Duodenal mucosa (tissue), 2 donors: ENCODE measurements at regions not wholly inside any gene's neighbourhood (a gene's known extent, or its start where the extent isn't known, plus 50 kb on each side); places are given as distances from the start of the nearest gene placed in this dataset.

Experiments
- H3K27ac ChIP-seq: one replicate; pipeline ENCODE4 v1.7.0; 2013; ENCODE audit warnings: low read depth, low read length
- H3K27me3 ChIP-seq, 2 donors: one replicate each; pipeline ENCODE4 v1.7.0; 2013; ENCODE audit warnings: low read length in 2 of 2, control low read depth in 1 of 2; ENCODE audit not compliant: insufficient read depth in 2 of 2, control insufficient read depth in 1 of 2
- H3K36me3 ChIP-seq, 2 donors: one replicate each; pipeline ENCODE4 v1.7.0; 2013; ENCODE audit warnings: low read length in 2 of 2, control low read depth in 1 of 2; ENCODE audit not compliant: insufficient read depth in 2 of 2, control insufficient read depth in 1 of 2
- H3K4me1 ChIP-seq, 2 donors: one replicate each; pipeline ENCODE4 v1.7.0; 2013; ENCODE audit warnings: low read length in 2 of 2, control low read depth in 1 of 2; ENCODE audit not compliant: insufficient read depth in 2 of 2, control insufficient read depth in 1 of 2
- H3K4me3 ChIP-seq, 2 donors: one replicate each; pipeline ENCODE4 v1.7.0; 2013; ENCODE audit warnings: low read length in 2 of 2, low read depth in 1 of 2
- H3K9ac ChIP-seq, 2 donors: one replicate each; pipeline ENCODE4 v1.7.0; 2013; ENCODE audit warnings: low read length in 2 of 2, low read depth in 1 of 2
- H3K9me3 ChIP-seq, 2 donors: one replicate each; pipeline ENCODE4 v1.7.0; 2013; ENCODE audit warnings: low read length in 2 of 2, control low read depth in 1 of 2; ENCODE audit not compliant: control insufficient read depth in 1 of 2

GRCh38 chr2:204292439-204292838 is 252.8 kb upstream of the PARD3B start:
- Histone ChIP-seq H3K27me3 (peaks cover 0 to 2% of the 10 kb centered on the region in 2 donors), H3K9ac (no peak overlapping the region)

DNA sequence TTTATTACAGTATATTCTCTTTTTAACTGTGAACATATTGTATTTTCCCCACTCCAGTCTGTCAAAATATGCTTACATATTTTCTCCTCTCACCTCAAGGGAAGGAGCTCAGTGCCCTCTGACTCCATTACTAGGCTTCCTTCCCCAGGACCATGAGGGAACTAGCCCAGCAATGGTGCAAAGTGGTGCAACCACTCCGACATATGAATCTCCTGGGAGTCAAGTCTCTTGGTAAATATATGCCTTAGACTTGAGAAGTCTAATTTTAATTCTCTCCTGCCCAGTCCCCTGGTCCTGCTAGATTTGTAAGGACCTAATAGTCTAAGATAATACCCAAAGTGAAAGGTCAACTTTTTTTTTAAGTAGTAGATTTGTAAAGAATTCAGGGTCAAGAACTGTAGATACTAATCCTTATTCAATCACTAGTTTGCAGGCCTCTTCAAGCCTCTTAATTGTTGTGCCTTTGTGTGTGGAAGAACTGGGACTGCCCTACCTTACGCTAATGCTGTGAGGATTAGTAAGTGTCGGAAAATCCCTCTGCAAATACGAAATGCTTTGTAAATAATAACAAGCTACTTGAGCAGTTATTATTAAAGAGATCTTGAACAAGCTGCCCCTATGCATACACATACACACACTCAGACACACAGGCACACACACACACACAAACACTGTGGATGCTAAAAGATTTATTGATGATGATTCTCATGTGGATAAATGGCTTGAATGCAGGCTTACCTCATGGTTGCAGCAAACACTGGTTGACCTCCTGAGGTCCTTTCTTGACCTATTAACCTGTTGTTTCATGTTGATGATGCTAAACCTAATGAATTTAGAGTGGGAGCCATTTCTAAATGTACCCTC is 251.2 kb upstream of the PARD3B start:
- Histone ChIP-seq H3K27me3 (peaks cover 0 to 2% of the 10 kb centered on the region in 2 donors), H3K4me3 (no peak overlapping the region), H3K9ac (no peak overlapping the region), H3K4me1 (no peaks in the 10 kb centered on the region), H3K27ac (no peak overlapping the region), H3K9me3 (no peaks in the 10 kb centered on the region), H3K36me3 (no peaks in the 10 kb centered on the region)

More at GRCh38 chr2:204292439-204292838, 252.8 kb upstream of the PARD3B start:
- no peak overlapping the region for H3K27ac ChIP-seq
- no peak overlapping the region for H3K4me3 ChIP-seq
- no peaks in the 10 kb centered on the region for H3K36me3 ChIP-seq
- H3K9me3 ChIP-seq = no peaks in the 10 kb centered on the region
- H3K4me1 ChIP-seq = no peaks in the 10 kb centered on the region

DNA sequence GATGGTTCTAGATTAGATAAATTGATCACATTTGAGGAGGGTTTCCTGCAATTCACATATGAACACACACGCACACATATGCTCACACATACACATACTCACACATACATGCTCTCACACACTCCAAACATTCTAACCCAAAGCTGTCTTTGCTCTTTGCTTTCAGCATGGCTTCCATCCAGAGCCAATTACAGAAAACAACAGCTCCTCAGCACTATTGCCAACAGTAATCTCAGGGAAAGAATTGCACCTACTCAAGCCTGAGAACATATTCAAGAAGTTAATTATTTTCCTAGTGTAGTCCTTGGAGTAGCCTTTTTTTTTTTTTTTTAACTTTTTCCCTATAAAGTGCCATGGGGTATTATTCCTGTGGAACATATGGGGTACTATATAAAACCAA is 246.9 kb upstream of the PARD3B start:
- H3K4me1 ChIP-seq = no peaks in the 10 kb centered on the region
- no peak overlapping the region for H3K9ac ChIP-seq
- no peak overlapping the region for H3K27ac ChIP-seq
- peaks cover 0 to 2% of the 10 kb centered on the region in 2 donors for H3K27me3 ChIP-seq
- H3K9me3 ChIP-seq = no peaks in the 10 kb centered on the region
- H3K36me3 ChIP-seq = no peaks in the 10 kb centered on the region
- no peak overlapping the region for H3K4me3 ChIP-seq

DNA sequence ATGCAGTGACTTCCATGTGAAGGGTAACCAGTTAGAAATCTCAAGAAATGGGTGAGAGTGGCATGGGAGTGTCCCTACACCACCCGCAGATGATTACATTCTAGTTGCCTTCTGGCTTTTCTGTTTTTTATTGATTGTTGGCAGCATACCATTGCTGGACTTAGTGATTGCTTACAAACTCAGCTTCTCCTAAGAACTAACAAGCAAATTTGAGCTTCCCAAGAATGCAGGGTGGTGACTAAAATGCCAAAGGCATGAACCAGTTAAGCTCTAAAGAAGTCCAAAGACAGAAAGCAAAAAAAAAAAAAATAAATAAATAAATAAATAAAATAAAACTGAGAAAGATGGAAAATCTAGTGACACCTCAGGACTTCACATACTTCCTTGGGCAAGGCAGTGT is 245.5 kb upstream of the PARD3B start:
- no peak overlapping the region for H3K9ac ChIP-seq
- no peaks in the 10 kb centered on the region for H3K36me3 ChIP-seq
- H3K4me1 ChIP-seq = no peaks in the 10 kb centered on the region
- no peak overlapping the region for H3K27ac ChIP-seq
- no peaks in the 10 kb centered on the region for H3K9me3 ChIP-seq
- H3K4me3 ChIP-seq = no peak overlapping the region
- no peaks in the 10 kb centered on the region for H3K27me3 ChIP-seq

DNA sequence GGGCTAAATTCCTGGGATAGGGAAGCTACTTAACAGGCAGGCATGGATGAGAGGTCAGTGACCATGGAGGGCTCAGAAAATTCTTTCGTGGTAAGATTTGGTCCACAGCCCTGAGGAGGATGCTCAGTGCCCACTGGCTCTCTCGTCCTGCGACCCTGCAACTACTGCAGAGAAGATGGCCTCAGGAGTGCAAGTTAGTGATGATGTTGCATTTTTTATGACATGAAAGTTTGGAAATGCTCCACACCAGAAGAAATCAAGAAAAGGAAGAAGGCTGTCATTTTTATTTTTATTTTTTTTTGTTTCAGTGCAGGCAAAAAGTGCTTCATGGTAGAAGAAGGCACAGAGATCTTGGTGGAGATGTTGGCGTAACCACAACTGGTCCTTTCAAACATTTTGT is 238.6 kb upstream of the PARD3B start:
- no peak overlapping the region for H3K27ac ChIP-seq
- H3K27me3 ChIP-seq = no peaks in the 10 kb centered on the region
- H3K4me1 ChIP-seq = no peaks in the 10 kb centered on the region
- no peaks in the 10 kb centered on the region for H3K9me3 ChIP-seq
- no peak overlapping the region for H3K9ac ChIP-seq
- no peaks in the 10 kb centered on the region for H3K36me3 ChIP-seq
- no peak overlapping the region for H3K4me3 ChIP-seq

DNA sequence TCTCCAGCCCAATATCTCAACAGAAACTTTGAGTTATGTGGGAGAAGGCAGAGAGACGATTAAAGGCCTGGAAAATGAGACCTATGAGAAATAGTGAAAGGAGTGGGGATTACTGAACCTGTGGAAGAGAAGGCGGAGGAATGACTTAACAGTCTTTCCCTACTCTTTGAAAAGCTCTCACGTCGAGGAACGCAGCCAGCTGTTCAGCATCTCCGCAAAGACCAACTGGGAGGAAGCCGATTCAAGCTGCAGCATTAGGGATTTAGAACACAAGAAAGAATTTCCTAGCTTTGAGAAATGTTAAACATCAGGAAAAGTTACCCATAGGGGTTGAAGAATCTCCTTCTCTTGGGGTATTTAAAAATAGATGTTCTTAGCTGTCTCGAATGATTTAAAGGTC is 233.2 kb upstream of the PARD3B start:
- peaks cover 7 to 10% of the 10 kb centered on the region in 2 donors for H3K4me1 ChIP-seq
- H3K27ac ChIP-seq = no peak overlapping the region
- no peaks in the 10 kb centered on the region for H3K9me3 ChIP-seq
- no peaks in the 10 kb centered on the region for H3K36me3 ChIP-seq
- H3K4me3 ChIP-seq = no peak overlapping the region
- no peaks in the 10 kb centered on the region for H3K27me3 ChIP-seq
- no peak overlapping the region for H3K9ac ChIP-seq

- H3K4me1 ChIP-seq = peaks cover 7 to 10% of the 10 kb centered on the region in 2 donors
- no peak overlapping the region for H3K4me3 ChIP-seq
- no peaks in the 10 kb centered on the region for H3K9me3 ChIP-seq
- H3K27ac ChIP-seq = no peak overlapping the region
- H3K36me3 ChIP-seq = no peaks in the 10 kb centered on the region
- no peak overlapping the region for H3K9ac ChIP-seq
- H3K27me3 ChIP-seq = no peaks in the 10 kb centered on the region
Observed at GRCh38 chr2:204313256-204313655, 232.0 kb upstream of the PARD3B start.

GRCh38 chr2:204315236-204315662 is 230.0 kb upstream of the PARD3B start:
- no peaks in the 10 kb centered on the region for H3K9me3 ChIP-seq
- no peak overlapping the region for H3K27ac ChIP-seq
- no peaks in the 10 kb centered on the region for H3K27me3 ChIP-seq
- H3K36me3 ChIP-seq = no peaks in the 10 kb centered on the region
- peak overlapping the region; percentile 5 to 33 for H3K4me3 ChIP-seq
- peaks cover 7 to 10% of the 10 kb centered on the region in 2 donors for H3K4me1 ChIP-seq
- H3K9ac ChIP-seq = no peak overlapping the region

DNA sequence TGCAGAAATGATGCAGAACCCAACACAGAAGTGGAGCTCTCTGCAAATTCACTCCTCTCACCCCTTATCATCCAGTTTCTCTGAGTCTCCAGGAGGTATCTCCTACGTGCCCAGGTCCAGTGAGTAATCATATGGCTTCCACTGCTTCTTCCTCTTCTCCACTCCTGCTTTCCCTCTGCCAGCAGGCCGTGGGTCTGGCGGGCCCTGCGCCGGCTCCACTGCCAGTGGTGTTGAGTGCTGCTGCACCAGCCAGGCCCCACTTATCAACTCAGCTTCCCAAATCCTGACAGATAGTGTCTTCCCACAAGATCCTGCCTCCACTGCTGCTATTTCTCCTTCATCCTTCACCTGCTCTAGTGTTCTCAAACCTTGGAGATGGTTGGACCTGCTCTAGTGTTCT is 227.6 kb upstream of the PARD3B start:
- no peaks in the 10 kb centered on the region for H3K9me3 ChIP-seq
- peaks cover 7 to 10% of the 10 kb centered on the region in 2 donors for H3K4me1 ChIP-seq
- H3K27ac ChIP-seq = no peak overlapping the region
- no peaks in the 10 kb centered on the region for H3K36me3 ChIP-seq
- H3K9ac ChIP-seq = no peak overlapping the region
- no peak overlapping the region for H3K4me3 ChIP-seq
- no peaks in the 10 kb centered on the region for H3K27me3 ChIP-seq

DNA sequence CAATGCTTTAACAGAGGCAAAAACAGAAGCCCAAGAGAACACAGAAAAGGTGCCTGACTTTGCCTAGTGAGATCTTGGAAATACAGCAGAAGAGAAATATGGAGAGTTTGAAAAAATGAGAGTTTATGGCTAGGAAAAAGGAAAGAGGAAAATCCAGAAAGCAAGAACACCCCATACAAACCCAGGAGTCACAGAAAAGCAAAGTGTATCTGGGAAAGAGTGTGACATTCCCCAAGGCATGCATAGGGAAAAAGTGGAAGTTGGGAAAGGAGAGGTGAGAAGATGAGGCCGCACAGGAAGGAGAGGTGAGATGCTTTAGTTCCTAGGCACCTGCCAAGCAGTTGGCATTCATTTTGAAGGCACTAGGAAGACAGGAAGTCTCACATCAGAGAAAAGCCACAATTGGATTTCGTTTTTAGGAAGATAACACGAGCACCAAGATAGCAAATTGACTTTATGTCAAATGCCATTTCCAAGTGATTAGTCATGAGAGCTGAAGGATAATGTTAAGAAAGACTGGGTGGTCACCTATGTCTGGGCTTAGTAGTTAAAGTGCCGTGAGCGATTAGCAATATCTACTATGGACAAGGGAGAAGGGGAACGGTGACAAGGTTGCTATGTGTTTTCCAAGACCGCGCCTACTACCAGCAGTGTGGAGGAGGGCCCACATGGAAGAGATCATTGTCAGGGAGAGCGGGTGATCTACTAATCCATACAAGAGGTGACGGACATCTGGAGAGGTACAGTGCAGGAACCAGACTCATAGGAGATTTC is 224.1 kb upstream of the PARD3B start:
- Histone ChIP-seq H3K9me3 (no peaks in the 10 kb centered on the region), H3K4me1 (no peaks in the 10 kb centered on the region), H3K36me3 (no peaks in the 10 kb centered on the region), H3K27me3 (no peaks in the 10 kb centered on the region), H3K9ac (no peak overlapping the region), H3K4me3 (no peak overlapping the region), H3K27ac (no peak overlapping the region)
